GM12878 (cell line): ENCODE measurements at regions not wholly inside any gene's neighbourhood (a gene's known extent, or its start where the extent isn't known, plus 50 kb on each side); places are given as distances from the start of the nearest gene placed in this dataset.

Experiments
- ATAC-seq: fragments of 200-7000 bp; cut with Tn5 transposase; 3 replicates; pipeline ENCODE4 v1.9.1; 2020; ENCODE audit warnings: mild to moderate bottlenecking, moderate library complexity
- BruUV-seq: library from RNA; stranded (reverse); fragments of 400-500 nt; replicated peaks from 2 replicates; lab custom pipeline; 2021; lab: Mats Ljungman, UMichigan
- CTCF ChIA-PET: fragments of 300-600 bp; sonication (Branson Sonifier 250); formaldehyde crosslinking; extraction: SDS; loops from one replicate; lab custom pipeline; 2021; ENCODE audit warnings: inconsistent platforms; lab: Yijun Ruan, JAX
- POLR2A ChIA-PET: fragments of 350-600 bp; formaldehyde crosslinking; extraction: SDS; loops from one replicate; lab custom pipeline; 2021; ENCODE audit warnings: inconsistent platforms; lab: Charles Lee
- RAD21 ChIA-PET: fragments of 300-600 bp; sonication (Branson Sonifier 250); formaldehyde crosslinking; loops from one replicate; lab custom pipeline; 2023; ENCODE audit warnings: antibody characterized with exemption; ENCODE audit not compliant: unreplicated experiment; lab: Charles Lee
- SMC1A ChIA-PET: fragments of 300-600 bp; sonication (Branson Sonifier 250); formaldehyde crosslinking; loops from one replicate; lab custom pipeline; 2023; ENCODE audit not compliant: unreplicated experiment, uncharacterized antibody; lab: Charles Lee
- DNase-seq: peaks from one replicate; pipeline ENCODE4 v3.0.0-alpha.2; 2011; ENCODE audit warnings: low read depth, low spot score
- FAIRE-seq: peaks from 3 replicates; lab custom pipeline; 2011; peaks lifted over from hg19 to GRCh38; lab: Jason Lieb, UNC
- H2AFZ ChIP-seq: 2 replicates; pipeline ENCODE4 v1.6.0; 2011; ENCODE audit warnings: low read depth, low read length, control low read depth; ENCODE audit not compliant: control insufficient read depth
- H3K27ac ChIP-seq: 2 replicates; pipeline ENCODE4 v1.5.1; 2011; ENCODE audit warnings: control low read depth; ENCODE audit not compliant: control insufficient read depth, insufficient read depth
- H3K27me3 ChIP-seq, 2 experiments: replicated peaks in 1 of 2; 2 replicates each; pipeline versions ENCODE4 v1.6.0 to v1.6.1; 2011; ENCODE audit warnings: low read length in 1 of 2; ENCODE audit not compliant: control insufficient read depth in 2 of 2, insufficient read depth in 2 of 2
- H3K36me3 ChIP-seq, 2 experiments: 2 replicates each; pipeline ENCODE4 v1.5.1; 2011; ENCODE audit warnings: low read length in 1 of 2; ENCODE audit not compliant: control insufficient read depth in 2 of 2, insufficient read depth in 2 of 2
- H3K4me1 ChIP-seq: 2 replicates; pipeline ENCODE4 v1.6.1; 2011; ENCODE audit warnings: mild to moderate bottlenecking, low read length, moderate library complexity, mixed read lengths; ENCODE audit not compliant: control insufficient read depth, insufficient read depth
- H3K4me2 ChIP-seq: 2 replicates; pipeline ENCODE4 v1.6.0; 2011; ENCODE audit warnings: control low read depth; ENCODE audit not compliant: control insufficient read depth, insufficient read depth
- H3K4me3 ChIP-seq: fragments of 200-600 bp; sonication (generic); 2 replicates; pipeline ENCODE4 v1.5.1; 2016
- H3K79me2 ChIP-seq: 2 replicates; pipeline ENCODE4 v1.6.0; 2011; ENCODE audit warnings: low read length; ENCODE audit not compliant: control insufficient read depth, insufficient read depth
- H3K9ac ChIP-seq: 2 replicates; pipeline ENCODE4 v1.8.0; 2011; ENCODE audit warnings: low read length, control low read depth, mixed read lengths; ENCODE audit not compliant: control insufficient read depth, insufficient read depth
- H3K9me3 ChIP-seq: replicated peaks from 3 replicates; pipeline ENCODE4 v1.5.1; 2011; ENCODE audit warnings: mild to moderate bottlenecking, low read length; ENCODE audit not compliant: control insufficient read depth, insufficient read depth
- H4K20me1 ChIP-seq: 2 replicates; pipeline ENCODE4 v1.6.0; 2011; ENCODE audit not compliant: control insufficient read depth, insufficient read depth
- ATF2 ChIP-seq: IDR thresholded peaks from 2 replicates; pipeline ENCODE4 v1.6.1; 2012; ENCODE audit warnings: low read length, inconsistent platforms
- MYB ChIP-seq: fragments of 150-350 bp; IDR thresholded peaks from 2 replicates; pipeline ENCODE4 v1.6.1; 2014; ENCODE audit warnings: mild to moderate bottlenecking, low read depth, low read length, borderline replicate concordance
- PAX8 ChIP-seq: fragments of 450-650 bp; IDR thresholded peaks from 2 replicates; pipeline ENCODE4 v1.6.1; 2017; ENCODE audit warnings: mild to moderate bottlenecking, moderate library complexity
- RCOR1 ChIP-seq: conservative IDR thresholded peaks from 2 replicates; pipeline ENCODE4 v1.6.1; 2012; ENCODE audit warnings: low read depth, low read length, improper control_type of control experiment
- RUNX3 ChIP-seq: IDR thresholded peaks from 2 replicates; pipeline ENCODE4 v1.6.1; 2012; ENCODE audit warnings: low read length, inconsistent platforms
- SMARCA5 ChIP-seq: fragments of 450-650 bp; IDR thresholded peaks from 2 replicates; pipeline ENCODE4 v1.6.1; 2017; ENCODE audit warnings: mild to moderate bottlenecking
- SREBF2 ChIP-seq: IDR thresholded peaks from 2 replicates; pipeline ENCODE4 v1.6.1; 2012; ENCODE audit warnings: mild to moderate bottlenecking, low read length
- ZNF207 ChIP-seq: fragments of 450-650 bp; IDR thresholded peaks from 2 replicates; pipeline ENCODE4 v1.6.1; 2014; ENCODE audit warnings: antibody characterized with exemption, mild to moderate bottlenecking, borderline replicate concordance
- WGBS: methylation state at CpG from one replicate; pipeline ENCODE4 v1.1.6; 2016; ENCODE audit warnings: low lambda C conversion rate; ENCODE audit not compliant: insufficient replicate concordance, insufficient coverage; ENCODE audit errors: missing lambda C conversion rate; 5-methylcytosine and 5-hydroxymethylcytosine counted together
- in situ Hi-C: fragments of 300-500 bp; cut with MboI; formaldehyde crosslinking; loops from 9 replicates; pipeline ENCODE4 v1.14.3; 2018; ENCODE audit warnings: mixed read lengths
- intact Hi-C: fragments of 100-400 bp; cut with micrococcal nuclease; formaldehyde crosslinking; loops from one replicate; pipeline ENCODE4 v1.14.2; 2022; ENCODE audit not compliant: unreplicated experiment
- TF ChIP-seq, protein P1 (sequence below): fragments of 450-650 bp; IDR thresholded peaks from 2 replicates; pipeline ENCODE4 v1.6.1; 2017; ENCODE audit warnings: mild to moderate bottlenecking, moderate library complexity
- TF ChIP-seq, protein P2 (sequence below): fragments of 450-650 bp; formaldehyde crosslinking; IDR thresholded peaks from 2 replicates; pipeline ENCODE4 v1.4.0; 2020; ENCODE audit warnings: mild to moderate bottlenecking, moderate library complexity
- TF ChIP-seq, protein P3 (sequence below): fragments of 450-650 bp; IDR thresholded peaks from 2 replicates; pipeline ENCODE4 v1.6.1; 2014; ENCODE audit warnings: mild to moderate bottlenecking
- TF ChIP-seq, protein P4 (sequence below): fragments of 150-350 bp; IDR thresholded peaks from 2 replicates; pipeline ENCODE4 v1.6.1; 2014; ENCODE audit warnings: mild to moderate bottlenecking, low read depth, low read length

- Histone ChIP-seq H3K4me3 (no peak overlapping the region), H3K36me3 (no peaks in the 10 kb centered on the region), H4K20me1 (no peaks in the 10 kb centered on the region), H3K27ac (no peak overlapping the region), H3K27me3 (no peaks in the 10 kb centered on the region), H3K79me2 (no peaks in the 10 kb centered on the region), H3K4me1 (no peaks in the 10 kb centered on the region), H2AFZ (no peak overlapping the region), H3K9me3 (no peaks in the 10 kb centered on the region), H3K4me2 (no peak overlapping the region), H3K9ac (no peak overlapping the region)
- in situ Hi-C loops: no loop called here
- ChIA-PET RAD21 (no interaction called here), SMC1A (no interaction called here), CTCF (no interaction called here), POLR2A (no interaction called here)
- TF ChIP-seq MYB: no peak
- TF ChIP-seq, protein P1, sequence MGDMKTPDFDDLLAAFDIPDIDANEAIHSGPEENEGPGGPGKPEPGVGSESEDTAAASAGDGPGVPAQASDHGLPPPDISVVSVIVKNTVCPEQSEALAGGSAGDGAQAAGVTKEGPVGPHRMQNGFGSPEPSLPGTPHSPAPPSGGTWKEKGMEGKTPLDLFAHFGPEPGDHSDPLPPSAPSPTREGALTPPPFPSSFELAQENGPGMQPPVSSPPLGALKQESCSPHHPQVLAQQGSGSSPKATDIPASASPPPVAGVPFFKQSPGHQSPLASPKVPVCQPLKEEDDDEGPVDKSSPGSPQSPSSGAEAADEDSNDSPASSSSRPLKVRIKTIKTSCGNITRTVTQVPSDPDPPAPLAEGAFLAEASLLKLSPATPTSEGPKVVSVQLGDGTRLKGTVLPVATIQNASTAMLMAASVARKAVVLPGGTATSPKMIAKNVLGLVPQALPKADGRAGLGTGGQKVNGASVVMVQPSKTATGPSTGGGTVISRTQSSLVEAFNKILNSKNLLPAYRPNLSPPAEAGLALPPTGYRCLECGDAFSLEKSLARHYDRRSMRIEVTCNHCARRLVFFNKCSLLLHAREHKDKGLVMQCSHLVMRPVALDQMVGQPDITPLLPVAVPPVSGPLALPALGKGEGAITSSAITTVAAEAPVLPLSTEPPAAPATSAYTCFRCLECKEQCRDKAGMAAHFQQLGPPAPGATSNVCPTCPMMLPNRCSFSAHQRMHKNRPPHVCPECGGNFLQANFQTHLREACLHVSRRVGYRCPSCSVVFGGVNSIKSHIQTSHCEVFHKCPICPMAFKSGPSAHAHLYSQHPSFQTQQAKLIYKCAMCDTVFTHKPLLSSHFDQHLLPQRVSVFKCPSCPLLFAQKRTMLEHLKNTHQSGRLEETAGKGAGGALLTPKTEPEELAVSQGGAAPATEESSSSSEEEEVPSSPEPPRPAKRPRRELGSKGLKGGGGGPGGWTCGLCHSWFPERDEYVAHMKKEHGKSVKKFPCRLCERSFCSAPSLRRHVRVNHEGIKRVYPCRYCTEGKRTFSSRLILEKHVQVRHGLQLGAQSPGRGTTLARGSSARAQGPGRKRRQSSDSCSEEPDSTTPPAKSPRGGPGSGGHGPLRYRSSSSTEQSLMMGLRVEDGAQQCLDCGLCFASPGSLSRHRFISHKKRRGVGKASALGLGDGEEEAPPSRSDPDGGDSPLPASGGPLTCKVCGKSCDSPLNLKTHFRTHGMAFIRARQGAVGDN: no peak
- TF ChIP-seq SREBF2: no peak
- TF ChIP-seq SMARCA5: no peak
- TF ChIP-seq ZNF207: no peak
- TF ChIP-seq, protein P2, sequence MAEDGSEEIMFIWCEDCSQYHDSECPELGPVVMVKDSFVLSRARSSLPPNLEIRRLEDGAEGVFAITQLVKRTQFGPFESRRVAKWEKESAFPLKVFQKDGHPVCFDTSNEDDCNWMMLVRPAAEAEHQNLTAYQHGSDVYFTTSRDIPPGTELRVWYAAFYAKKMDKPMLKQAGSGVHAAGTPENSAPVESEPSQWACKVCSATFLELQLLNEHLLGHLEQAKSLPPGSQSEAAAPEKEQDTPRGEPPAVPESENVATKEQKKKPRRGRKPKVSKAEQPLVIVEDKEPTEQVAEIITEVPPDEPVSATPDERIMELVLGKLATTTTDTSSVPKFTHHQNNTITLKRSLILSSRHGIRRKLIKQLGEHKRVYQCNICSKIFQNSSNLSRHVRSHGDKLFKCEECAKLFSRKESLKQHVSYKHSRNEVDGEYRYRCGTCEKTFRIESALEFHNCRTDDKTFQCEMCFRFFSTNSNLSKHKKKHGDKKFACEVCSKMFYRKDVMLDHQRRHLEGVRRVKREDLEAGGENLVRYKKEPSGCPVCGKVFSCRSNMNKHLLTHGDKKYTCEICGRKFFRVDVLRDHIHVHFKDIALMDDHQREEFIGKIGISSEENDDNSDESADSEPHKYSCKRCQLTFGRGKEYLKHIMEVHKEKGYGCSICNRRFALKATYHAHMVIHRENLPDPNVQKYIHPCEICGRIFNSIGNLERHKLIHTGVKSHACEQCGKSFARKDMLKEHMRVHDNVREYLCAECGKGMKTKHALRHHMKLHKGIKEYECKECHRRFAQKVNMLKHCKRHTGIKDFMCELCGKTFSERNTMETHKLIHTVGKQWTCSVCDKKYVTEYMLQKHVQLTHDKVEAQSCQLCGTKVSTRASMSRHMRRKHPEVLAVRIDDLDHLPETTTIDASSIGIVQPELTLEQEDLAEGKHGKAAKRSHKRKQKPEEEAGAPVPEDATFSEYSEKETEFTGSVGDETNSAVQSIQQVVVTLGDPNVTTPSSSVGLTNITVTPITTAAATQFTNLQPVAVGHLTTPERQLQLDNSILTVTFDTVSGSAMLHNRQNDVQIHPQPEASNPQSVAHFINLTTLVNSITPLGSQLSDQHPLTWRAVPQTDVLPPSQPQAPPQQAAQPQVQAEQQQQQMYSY (CRISPR knock-in tag): no peak
- no peak for TF ChIP-seq ATF2
- TF ChIP-seq RUNX3: no peak
- TF ChIP-seq PAX8: no peak
- TF ChIP-seq, protein P3, sequence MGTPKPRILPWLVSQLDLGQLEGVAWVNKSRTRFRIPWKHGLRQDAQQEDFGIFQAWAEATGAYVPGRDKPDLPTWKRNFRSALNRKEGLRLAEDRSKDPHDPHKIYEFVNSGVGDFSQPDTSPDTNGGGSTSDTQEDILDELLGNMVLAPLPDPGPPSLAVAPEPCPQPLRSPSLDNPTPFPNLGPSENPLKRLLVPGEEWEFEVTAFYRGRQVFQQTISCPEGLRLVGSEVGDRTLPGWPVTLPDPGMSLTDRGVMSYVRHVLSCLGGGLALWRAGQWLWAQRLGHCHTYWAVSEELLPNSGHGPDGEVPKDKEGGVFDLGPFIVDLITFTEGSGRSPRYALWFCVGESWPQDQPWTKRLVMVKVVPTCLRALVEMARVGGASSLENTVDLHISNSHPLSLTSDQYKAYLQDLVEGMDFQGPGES: no peak
- TF ChIP-seq RCOR1: no peak
- TF ChIP-seq, protein P4, sequence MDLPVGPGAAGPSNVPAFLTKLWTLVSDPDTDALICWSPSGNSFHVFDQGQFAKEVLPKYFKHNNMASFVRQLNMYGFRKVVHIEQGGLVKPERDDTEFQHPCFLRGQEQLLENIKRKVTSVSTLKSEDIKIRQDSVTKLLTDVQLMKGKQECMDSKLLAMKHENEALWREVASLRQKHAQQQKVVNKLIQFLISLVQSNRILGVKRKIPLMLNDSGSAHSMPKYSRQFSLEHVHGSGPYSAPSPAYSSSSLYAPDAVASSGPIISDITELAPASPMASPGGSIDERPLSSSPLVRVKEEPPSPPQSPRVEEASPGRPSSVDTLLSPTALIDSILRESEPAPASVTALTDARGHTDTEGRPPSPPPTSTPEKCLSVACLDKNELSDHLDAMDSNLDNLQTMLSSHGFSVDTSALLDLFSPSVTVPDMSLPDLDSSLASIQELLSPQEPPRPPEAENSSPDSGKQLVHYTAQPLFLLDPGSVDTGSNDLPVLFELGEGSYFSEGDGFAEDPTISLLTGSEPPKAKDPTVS: no peak
- DNase-seq: no peak
- no TSS peak for BruUV-seq
- no peak for FAIRE-seq
- WGBS: 47% methylated on average over 2 of the region's 2 CpGs
- intact Hi-C loops: no loop called here
- no peak for ATAC-seq
Observed at GRCh38 chr4:132865922-132866321, 283.2 kb upstream of the PCDH10 start.
